Endothelial cell of umbilical vein (primary cell): ENCODE measurements at regions not wholly inside any gene's neighbourhood (a gene's known extent, or its start where the extent isn't known, plus 50 kb on each side); places are given as distances from the start of the nearest gene placed in this dataset.

Experiments used
- EZH2 ChIP-seq: IDR thresholded peaks from 2 replicates; pipeline ENCODE4 v1.6.1; 2012; ENCODE audit warnings: borderline replicate concordance, low read depth, mild to moderate bottlenecking, moderate library complexity, low read length, inconsistent platforms; ENCODE audit not compliant: severe bottlenecking
- JUN ChIP-seq: IDR thresholded peaks from 2 replicates; pipeline ENCODE4 v1.6.1; 2011; ENCODE audit warnings: borderline replicate concordance, low read depth; ENCODE audit not compliant: insufficient read length, insufficient read depth
- MYC ChIP-seq: IDR thresholded peaks from one replicate; pipeline ENCODE4 v1.6.1; 2011; ENCODE audit warnings: mild to moderate bottlenecking, low read depth, low read length
- POLR2A ChIP-seq: IDR thresholded peaks from 2 replicates; pipeline ENCODE4 v1.6.1; 2012; ENCODE audit warnings: low read depth, mild to moderate bottlenecking, control low read depth, low read length
- POLR2AphosphoS5 ChIP-seq: IDR thresholded peaks from 2 replicates; pipeline ENCODE4 v1.6.1; 2012; ENCODE audit warnings: low read depth, mild to moderate bottlenecking, control low read depth, low read length, moderate library complexity; ENCODE audit not compliant: insufficient read depth
- TF ChIP-seq, protein P1 (sequence below), 2 donors: IDR thresholded peaks; 1 replicate in 1 of 2; 2 replicates in 1 of 2; pipeline ENCODE4 v1.5.1; 2011; ENCODE audit warnings: low read length in 2 of 2, mild to moderate bottlenecking in 2 of 2, moderate library complexity in 2 of 2, control low read depth in 1 of 2, inconsistent platforms in 1 of 2, low read depth in 1 of 2; ENCODE audit not compliant: insufficient read depth in 1 of 2; ENCODE audit errors: extremely low read depth in 1 of 2

DNA sequence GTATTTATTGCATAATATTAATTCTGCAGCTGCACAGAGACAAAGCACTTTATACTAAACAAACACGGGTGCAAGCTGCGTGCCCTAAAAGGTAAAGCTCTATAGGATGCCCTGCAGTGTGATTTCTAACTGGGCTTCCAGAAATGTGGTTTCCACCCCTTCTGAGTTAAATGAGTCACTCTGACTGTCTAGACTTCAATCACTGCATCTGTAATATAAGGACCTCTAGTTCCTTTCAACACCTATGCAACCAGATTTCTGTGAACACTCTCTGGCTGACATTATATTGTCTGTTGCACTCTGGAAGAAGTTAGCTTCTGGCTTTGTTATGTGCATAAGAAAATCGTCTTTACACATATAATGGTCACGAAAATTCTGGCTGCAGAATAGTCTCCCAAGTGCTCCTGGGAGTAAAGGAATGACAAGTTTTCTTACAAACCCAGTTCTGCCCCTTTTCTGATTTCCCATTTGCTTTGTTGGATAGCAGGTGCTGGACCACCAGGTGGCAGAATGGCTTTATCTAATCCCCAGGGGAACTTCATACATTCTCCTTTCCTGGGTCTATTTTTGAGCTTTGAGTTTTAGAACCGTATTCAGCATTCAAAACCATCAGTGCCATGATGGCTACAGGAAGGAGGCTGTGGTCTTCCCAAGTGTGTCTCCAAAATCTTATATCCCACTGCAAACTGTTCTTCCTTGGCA lies 842.2 kb downstream of the STIM2 start:
- TF ChIP-seq POLR2A (no peak), EZH2 (no peak), POLR2AphosphoS5 (no peak), JUN (no peak), MYC (no peak)
- TF ChIP-seq, protein P1, sequence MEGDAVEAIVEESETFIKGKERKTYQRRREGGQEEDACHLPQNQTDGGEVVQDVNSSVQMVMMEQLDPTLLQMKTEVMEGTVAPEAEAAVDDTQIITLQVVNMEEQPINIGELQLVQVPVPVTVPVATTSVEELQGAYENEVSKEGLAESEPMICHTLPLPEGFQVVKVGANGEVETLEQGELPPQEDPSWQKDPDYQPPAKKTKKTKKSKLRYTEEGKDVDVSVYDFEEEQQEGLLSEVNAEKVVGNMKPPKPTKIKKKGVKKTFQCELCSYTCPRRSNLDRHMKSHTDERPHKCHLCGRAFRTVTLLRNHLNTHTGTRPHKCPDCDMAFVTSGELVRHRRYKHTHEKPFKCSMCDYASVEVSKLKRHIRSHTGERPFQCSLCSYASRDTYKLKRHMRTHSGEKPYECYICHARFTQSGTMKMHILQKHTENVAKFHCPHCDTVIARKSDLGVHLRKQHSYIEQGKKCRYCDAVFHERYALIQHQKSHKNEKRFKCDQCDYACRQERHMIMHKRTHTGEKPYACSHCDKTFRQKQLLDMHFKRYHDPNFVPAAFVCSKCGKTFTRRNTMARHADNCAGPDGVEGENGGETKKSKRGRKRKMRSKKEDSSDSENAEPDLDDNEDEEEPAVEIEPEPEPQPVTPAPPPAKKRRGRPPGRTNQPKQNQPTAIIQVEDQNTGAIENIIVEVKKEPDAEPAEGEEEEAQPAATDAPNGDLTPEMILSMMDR (IDR thresholded peaks at IDR 0.05; ENCODE audit: extremely low read depth in 1 of 2, insufficient read depth in 1 of 2, low read depth in 1 of 2, low read length in 2 of 2), result no peak
